ENCODE measurements at regions not wholly inside any gene's neighbourhood (a gene's known extent, or its start where the extent isn't known, plus 50 kb on each side); places are given as distances from the start of the nearest gene placed in this dataset.

DNA sequence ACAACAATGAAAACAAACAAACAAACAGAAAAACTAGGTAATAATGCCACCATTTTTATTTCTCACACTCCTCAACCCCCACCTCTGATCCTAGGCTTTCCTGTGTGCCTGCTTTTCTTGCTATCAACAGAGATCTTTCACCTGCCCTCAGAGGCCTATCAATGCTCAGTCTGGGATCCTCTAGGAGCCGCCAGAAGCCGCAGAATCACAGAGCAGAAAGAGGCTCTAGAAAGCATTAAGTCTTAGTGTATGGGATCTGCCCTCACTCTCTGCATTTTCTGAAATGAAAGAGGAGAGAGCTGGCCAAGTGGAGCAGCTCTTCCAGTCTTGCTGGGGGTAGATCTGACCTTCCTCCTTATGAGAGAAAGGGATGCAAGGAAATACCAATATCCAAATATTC lies 306.8 kb downstream of the TUSC7 start:
- no peak for TF ChIP-seq POLR2A (IDR thresholded peaks at IDR 0.05)
- TF ChIP-seq, protein P1, sequence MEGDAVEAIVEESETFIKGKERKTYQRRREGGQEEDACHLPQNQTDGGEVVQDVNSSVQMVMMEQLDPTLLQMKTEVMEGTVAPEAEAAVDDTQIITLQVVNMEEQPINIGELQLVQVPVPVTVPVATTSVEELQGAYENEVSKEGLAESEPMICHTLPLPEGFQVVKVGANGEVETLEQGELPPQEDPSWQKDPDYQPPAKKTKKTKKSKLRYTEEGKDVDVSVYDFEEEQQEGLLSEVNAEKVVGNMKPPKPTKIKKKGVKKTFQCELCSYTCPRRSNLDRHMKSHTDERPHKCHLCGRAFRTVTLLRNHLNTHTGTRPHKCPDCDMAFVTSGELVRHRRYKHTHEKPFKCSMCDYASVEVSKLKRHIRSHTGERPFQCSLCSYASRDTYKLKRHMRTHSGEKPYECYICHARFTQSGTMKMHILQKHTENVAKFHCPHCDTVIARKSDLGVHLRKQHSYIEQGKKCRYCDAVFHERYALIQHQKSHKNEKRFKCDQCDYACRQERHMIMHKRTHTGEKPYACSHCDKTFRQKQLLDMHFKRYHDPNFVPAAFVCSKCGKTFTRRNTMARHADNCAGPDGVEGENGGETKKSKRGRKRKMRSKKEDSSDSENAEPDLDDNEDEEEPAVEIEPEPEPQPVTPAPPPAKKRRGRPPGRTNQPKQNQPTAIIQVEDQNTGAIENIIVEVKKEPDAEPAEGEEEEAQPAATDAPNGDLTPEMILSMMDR (IDR thresholded peaks at IDR 0.05): no peak

DNA sequence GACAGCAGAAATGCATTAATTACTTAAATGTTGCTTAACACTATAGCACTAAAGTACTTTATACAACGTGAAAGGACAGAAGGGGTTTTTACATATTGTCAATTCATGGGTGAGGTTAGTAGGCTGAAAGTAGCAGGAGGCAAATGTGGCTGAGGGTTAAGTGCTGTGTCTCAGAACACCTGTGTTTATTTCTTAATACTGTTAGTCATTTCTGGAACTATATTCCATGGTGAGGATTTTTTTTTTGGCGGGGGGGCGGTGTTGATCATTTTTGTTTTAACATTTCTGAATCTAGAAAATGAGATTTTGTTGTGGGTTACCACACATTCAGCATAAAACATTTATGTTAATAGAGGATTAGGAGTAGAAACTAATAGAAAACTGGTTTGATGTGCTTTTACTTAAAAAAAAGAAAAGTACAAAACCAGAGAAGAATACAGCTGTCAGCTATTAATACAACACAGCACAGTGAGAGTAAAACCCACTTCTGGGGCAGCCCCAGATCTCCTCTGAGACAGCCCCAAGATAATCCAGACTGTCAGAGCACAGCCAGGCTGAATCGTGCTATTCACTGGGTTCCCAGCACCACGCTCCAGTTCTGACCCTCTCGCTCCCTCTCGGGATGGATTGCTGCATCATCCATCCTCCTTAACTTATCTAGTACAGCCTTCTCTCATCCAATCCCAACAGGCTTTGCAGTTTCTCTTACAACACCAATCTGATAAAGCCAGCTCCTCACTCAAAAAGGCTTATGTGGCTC lies 307.7 kb downstream of the TUSC7 start:
- 58 to 72% methylated on average over 6 of the region's 7 CpGs for WGBS, 2 donors
- Histone ChIP-seq H3K27ac (no peak overlapping the region), H3K9me3 (no peaks in the 10 kb centered on the region), H3K36me3 (no peaks in the 10 kb centered on the region), H3K27me3 (peaks cover 0 to 5% (median 0%) of the 10 kb centered on the region in 4 donors), H3K4me3 (no peak overlapping the region), H3K4me1 (no peaks in the 10 kb centered on the region)
- no peak for DNase-seq
- intact Hi-C loops (cut with DNase I): no loop called here
- no peak for TF ChIP-seq POLR2A (IDR thresholded peaks at IDR 0.05)
- TF ChIP-seq, protein P1 (IDR thresholded peaks at IDR 0.05): no peak

More for the DNA sequence above, 306.8 kb downstream of the TUSC7 start:
- 79 to 83% methylated on average over 2 of the region's 2 CpGs for WGBS, 2 donors
- Histone ChIP-seq H3K4me1 (no peaks in the 10 kb centered on the region), H3K27ac (no peak overlapping the region), H3K27me3 (peaks cover 0 to 5% (median 0%) of the 10 kb centered on the region in 4 donors), H3K9me3 (no peaks in the 10 kb centered on the region), H3K36me3 (no peaks in the 10 kb centered on the region), H3K4me3 (no peak overlapping the region)
- intact Hi-C loops (cut with DNase I): no loop called here
- DNase-seq: no peak

DNA sequence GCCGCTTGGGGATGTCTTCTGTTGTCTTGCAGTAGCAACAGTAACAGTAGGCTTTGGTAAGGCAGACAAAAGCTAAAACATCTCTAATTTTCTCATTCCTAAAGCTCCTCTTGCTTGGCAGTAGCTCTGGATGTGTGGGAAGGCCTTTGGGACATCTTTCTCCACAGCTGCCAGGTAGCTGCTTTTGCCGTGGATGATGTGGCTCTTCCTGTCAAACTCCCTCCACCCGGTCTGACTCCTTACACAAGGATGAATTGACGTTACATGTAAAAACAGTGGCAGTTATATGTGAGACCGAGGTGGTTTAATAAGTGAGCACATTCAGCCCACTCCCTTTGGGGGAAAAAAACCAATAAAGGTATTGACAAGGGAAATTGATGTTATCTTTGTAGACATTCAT lies 309.1 kb downstream of the TUSC7 start:
- no peak overlapping the region for H3K27ac ChIP-seq
- H3K4me1 ChIP-seq: no peaks in the 10 kb centered on the region
- 42 to 58% methylated on average over 5 of the region's 5 CpGs for WGBS, 2 donors
- DNase-seq: no peak
- no peaks in the 10 kb centered on the region for H3K36me3 ChIP-seq
- intact Hi-C loops (cut with DNase I): no loop called here
- TF ChIP-seq, protein P1 (IDR thresholded peaks at IDR 0.05): no peak
- no peak for TF ChIP-seq POLR2A (IDR thresholded peaks at IDR 0.05)
- peaks cover 0 to 5% (median 0%) of the 10 kb centered on the region in 4 donors for H3K27me3 ChIP-seq
- H3K9me3 ChIP-seq: no peaks in the 10 kb centered on the region
- H3K4me3 ChIP-seq: no peak overlapping the region

DNA sequence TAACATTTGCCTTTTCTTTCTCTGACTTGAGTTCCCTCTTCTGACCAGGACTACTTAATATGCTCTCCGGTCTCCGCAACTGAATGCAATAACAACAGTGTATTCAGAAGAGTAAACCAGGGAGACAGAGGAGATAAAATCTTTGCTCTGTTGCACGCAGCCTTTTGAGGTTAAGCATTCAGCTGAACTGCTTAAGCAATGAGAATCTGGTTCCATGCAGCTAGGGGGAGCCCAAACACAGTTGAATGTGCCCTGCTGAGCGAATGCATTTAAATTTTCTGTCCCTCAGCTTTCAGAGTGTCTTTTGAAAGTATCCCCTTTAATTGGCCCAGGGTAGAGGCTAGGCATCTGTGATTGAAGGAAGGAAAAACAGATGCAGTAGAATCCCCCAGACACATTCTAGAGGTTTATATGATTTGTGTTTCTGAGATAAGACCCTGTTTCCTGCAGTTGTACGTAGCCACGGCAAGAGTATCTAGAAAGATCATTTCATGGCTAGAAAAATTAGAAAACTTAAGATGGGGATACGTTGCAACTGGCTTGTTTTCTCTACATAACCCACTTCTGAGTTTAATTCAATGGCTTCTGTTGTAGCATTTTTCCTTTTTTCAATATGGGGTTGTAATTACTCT lies 309.6 kb downstream of the TUSC7 start:
- Histone ChIP-seq H3K9me3 (no peaks in the 10 kb centered on the region), H3K27me3 (peaks cover 0 to 5% (median 0%) of the 10 kb centered on the region in 4 donors), H3K4me3 (peak overlapping the region in 1 of 4 donors; percentile 26), H3K36me3 (no peaks in the 10 kb centered on the region), H3K4me1 (no peaks in the 10 kb centered on the region), H3K27ac (no peak overlapping the region)
- 17 to 25% methylated on average over 7 of the region's 7 CpGs for WGBS, 2 donors
- TF ChIP-seq POLR2A (IDR thresholded peaks at IDR 0.05): no peak
- TF ChIP-seq, protein P1 (IDR thresholded peaks at IDR 0.05): peak; percentile 37 to 65 (median 50)
- intact Hi-C loops (cut with DNase I): no loop called here
- no peak for DNase-seq

DNA sequence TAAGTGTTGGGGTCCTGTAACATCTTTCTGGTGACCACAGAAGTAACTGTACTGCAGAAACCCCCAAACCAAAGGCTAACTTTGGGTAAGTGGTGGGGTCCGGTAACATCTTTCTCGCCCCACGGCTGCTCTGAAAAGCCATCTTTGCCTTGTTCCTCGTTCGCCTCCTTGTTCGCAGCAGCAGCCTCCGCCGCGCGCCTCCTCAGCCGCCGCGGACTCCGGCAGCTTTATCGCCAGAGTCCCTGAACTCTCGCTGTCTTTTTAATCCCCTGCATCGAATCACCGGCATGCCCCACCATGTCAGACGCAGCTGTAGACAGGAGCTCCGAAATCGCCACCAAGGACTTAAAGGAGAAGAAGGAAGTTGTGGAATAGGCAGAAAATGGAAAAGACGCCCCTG lies 316.8 kb downstream of the TUSC7 start:
- no peak for DNase-seq
- H3K36me3 ChIP-seq: no peaks in the 10 kb centered on the region
- no peak overlapping the region for H3K27ac ChIP-seq
- intact Hi-C loops (cut with DNase I): no loop called here
- H3K27me3 ChIP-seq: no peaks in the 10 kb centered on the region
- H3K4me1 ChIP-seq: no peaks in the 10 kb centered on the region
- TF ChIP-seq, protein P1 (IDR thresholded peaks at IDR 0.05): no peak
- no peak for TF ChIP-seq POLR2A (IDR thresholded peaks at IDR 0.05)
- H3K9me3 ChIP-seq: no peaks in the 10 kb centered on the region
- no peak overlapping the region for H3K4me3 ChIP-seq
- WGBS, 2 donors: 94 to 95% methylated on average over 3 to 19 of the region's 22 CpGs
